CD4-positive, alpha-beta T cell treated with Interleukin-10 for 1 hour (primary cell): ENCODE measurements at regions not wholly inside any gene's neighbourhood (a gene's known extent, or its start where the extent isn't known, plus 50 kb on each side); places are given as distances from the start of the nearest gene placed in this dataset.

Experiments
- DNase-seq: peaks from one replicate; pipeline ENCODE4 v3.0.0-alpha.2; 2020

GRCh38 chrX:66328950-66329596 is 165.0 kb downstream of the HEPH start:
- DNase-seq: no peak

DNA sequence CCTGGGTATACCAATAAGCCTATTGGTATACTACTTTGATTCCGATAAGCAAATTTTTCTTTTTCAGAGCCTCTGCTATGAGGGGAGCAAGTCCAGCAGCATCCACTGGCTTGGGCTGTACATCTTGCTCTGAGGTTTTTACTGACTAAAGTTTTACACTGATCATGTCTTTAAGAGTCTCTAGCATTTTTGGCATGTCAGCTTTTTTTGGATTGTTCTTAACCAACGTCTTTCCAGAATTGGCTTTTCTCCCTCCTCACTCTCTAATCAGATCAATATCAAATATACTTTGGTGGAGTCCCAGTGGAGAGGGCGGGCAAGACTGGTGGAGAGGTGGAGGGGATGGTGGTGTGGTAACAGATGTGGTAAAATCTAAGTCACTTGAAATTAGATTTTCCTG is 196.8 kb downstream of the HEPH start:
- no peak for DNase-seq

DNA sequence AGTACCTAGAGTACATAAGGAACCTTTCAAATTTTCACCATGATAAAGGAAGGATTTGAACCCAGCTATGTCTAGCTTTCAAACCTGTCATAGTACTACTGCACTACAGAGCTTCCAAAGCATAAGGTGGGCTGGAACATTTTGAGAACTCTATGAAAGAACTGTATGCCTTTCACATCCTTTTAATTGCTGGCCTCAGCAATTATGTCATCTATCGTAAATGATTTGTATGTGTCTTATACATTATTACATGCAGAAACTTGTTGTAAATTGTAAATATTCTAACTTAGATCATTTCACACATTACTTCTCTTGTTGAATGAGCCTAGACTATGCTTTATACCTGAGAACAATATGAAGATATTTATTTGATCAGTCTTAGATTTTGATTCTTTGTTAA is 220.7 kb downstream of the HEPH start:
- DNase-seq: no peak

- DNase-seq: no peak
These were observed 235.2 kb downstream of the HEPH start for GRCh38 chrX:66399273-66399672.

DNA sequence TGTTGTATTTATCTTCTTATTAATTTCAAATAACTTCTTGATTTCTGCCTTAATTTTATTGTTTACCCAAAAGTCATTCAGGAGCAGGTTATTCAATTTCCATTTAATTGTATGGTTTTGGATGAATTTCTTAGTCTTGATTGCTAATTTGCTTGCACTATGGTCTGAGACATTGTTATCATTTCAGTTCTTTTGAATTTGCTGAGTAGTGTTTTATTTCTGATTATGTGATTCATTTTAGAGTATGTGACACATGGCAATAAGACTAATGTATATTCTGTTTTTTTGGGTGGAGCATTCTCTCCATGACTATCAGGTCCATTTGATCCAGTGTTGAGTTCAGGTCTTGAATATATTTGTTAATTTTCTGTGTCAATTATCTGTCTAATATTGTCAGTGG is 236.7 kb downstream of the EDA2R start:
- DNase-seq: no peak

DNA sequence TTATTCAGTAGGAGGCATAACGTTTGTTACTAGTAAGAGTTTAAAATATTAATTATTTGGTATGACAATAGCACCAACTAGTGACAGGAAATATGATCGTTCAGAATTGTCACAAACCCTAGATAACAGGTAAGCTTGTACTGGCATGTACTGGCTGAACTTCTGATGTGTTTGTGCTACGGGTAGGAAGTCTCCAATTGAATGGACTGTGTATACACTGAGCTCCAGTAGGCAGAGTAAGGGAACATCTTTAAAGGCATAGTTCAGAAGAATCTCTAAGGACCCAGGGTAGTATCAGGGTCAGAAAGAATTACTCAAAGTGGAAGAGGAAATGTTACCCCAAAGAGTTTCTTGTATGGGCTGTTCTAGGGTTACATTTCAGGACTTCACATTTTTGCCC is 230.4 kb downstream of the EDA2R start:
- peak; percentile 17 for DNase-seq

DNA sequence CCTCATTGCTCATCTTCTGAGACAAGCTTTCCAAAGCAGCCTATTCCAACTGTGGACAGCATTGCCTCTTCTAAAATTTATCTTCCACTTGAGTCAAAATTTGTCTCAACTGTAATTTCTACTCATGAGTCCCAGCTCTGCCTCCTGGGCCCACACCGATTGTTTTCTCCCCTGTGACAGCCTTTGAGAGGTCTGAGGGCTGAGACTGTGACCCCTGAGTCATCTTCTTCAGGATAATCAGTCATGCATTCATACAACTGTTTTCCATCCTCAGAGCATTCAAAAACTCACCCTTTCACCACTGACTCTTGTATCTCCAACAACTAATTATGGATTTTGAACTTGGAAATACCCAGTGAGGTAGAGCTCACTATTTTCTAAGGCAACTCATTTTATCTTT is 228.1 kb downstream of the EDA2R start:
- no peak for DNase-seq
